PC-9 (cell line): ENCODE measurements at regions not wholly inside any gene's neighbourhood (a gene's known extent, or its start where the extent isn't known, plus 50 kb on each side); places are given as distances from the start of the nearest gene placed in this dataset.

ENCODE experiments used
- BruUV-seq: library from RNA; stranded (reverse); fragments of 400-500 nt; replicated peaks from 2 replicates; lab custom pipeline; 2021; lab: Mats Ljungman, UMichigan
- CTCF ChIA-PET: fragments of 300-600 bp; sonication (Branson Sonifier 250); formaldehyde crosslinking; loops from one replicate; lab custom pipeline; 2022; ENCODE audit warnings: antibody characterized with exemption; lab: Charles Lee
- POLR2A ChIA-PET: fragments of 300-600 bp; sonication (Branson Sonifier 250); formaldehyde crosslinking; loops from one replicate; lab custom pipeline; 2022; ENCODE audit warnings: antibody characterized with exemption; ENCODE audit not compliant: unreplicated experiment; lab: Charles Lee
- DNase-seq, 2 experiments: peaks; one replicate each; pipeline versions ENCODE4 v3.0.0 to v3.0.0-alpha.2; 2015 to 2022; ENCODE audit warnings: mixed read lengths in 1 of 2
- H2AFZ ChIP-seq: fragments of 200-600 bp; sonication (generic); 2 replicates; pipeline ENCODE4 v1.8.1; 2017; ENCODE audit warnings: antibody characterized with exemption
- H3F3A ChIP-seq: fragments of 200-600 bp; sonication (generic); 2 replicates; pipeline ENCODE4 v1.8.1; 2017; ENCODE audit warnings: antibody characterized with exemption, mild to moderate bottlenecking, low read depth; ENCODE audit not compliant: insufficient read depth
- H3K27ac ChIP-seq: fragments of 200-600 bp; sonication (generic); 2 replicates; pipeline ENCODE4 v1.6.1; 2016; ENCODE audit warnings: mixed run types
- H3K27me3 ChIP-seq: fragments of 200-600 bp; sonication (generic); 2 replicates; pipeline ENCODE4 v1.6.1; 2016; ENCODE audit warnings: low read depth, mixed run types; ENCODE audit not compliant: insufficient read depth
- H3K36me3 ChIP-seq: fragments of 200-600 bp; sonication (generic); 2 replicates; pipeline ENCODE4 v1.6.1; 2016; ENCODE audit warnings: low read depth, mixed run types
- H3K4me1 ChIP-seq: fragments of 200-600 bp; sonication (generic); replicated peaks from 2 replicates; pipeline ENCODE4 v1.6.1; 2016; ENCODE audit warnings: mixed run types; ENCODE audit not compliant: insufficient read depth
- H3K4me2 ChIP-seq: fragments of 200-600 bp; sonication (generic); 2 replicates; pipeline ENCODE4 v1.6.1; 2017; ENCODE audit warnings: mixed run types
- H3K4me3 ChIP-seq: fragments of 200-600 bp; sonication (generic); 2 replicates; pipeline ENCODE4 v1.6.1; 2016; ENCODE audit warnings: mixed run types
- H3K79me2 ChIP-seq: fragments of 200-600 bp; sonication (generic); 2 replicates; pipeline ENCODE4 v1.6.1; 2017; ENCODE audit warnings: low read depth, mixed run types
- H3K9me2 ChIP-seq: fragments of 200-600 bp; sonication (generic); 2 replicates; pipeline ENCODE4 v1.8.1; 2017; ENCODE audit warnings: mild to moderate bottlenecking; ENCODE audit not compliant: insufficient read depth
- H3K9me3 ChIP-seq: fragments of 200-600 bp; sonication (generic); 2 replicates; pipeline ENCODE4 v1.8.1; 2016; ENCODE audit warnings: low read depth; ENCODE audit not compliant: insufficient read depth
- H4K20me1 ChIP-seq: fragments of 200-600 bp; sonication (generic); 2 replicates; pipeline ENCODE4 v1.8.1; 2017; ENCODE audit not compliant: insufficient read depth
- EZH2 ChIP-seq: fragments of 200-600 bp; sonication (generic); IDR thresholded peaks from 2 replicates; pipeline ENCODE4 v1.8.0; 2017; ENCODE audit warnings: antibody characterized with exemption, low read depth
- intact Hi-C: fragments of 100-400 bp; cut with micrococcal nuclease; formaldehyde crosslinking; loops from one replicate; pipeline ENCODE4 v1.10.0; 2022; ENCODE audit not compliant: unreplicated experiment
- TF ChIP-seq, protein P1 (sequence below): fragments of 200-600 bp; sonication (generic); conservative IDR thresholded peaks from 2 replicates; pipeline ENCODE4 v1.6.1; 2017; ENCODE audit warnings: mixed run types, antibody characterized with exemption, mild to moderate bottlenecking, moderate library complexity

GRCh38 chr16:66097751-66098150 is 268.7 kb upstream of the CDH5 start:
- Histone ChIP-seq H3F3A (no peaks in the 10 kb centered on the region), H3K79me2 (no peaks in the 10 kb centered on the region), H3K9me2 (peaks cover 3% of the 10 kb centered on the region; the same call in 1 of the 2 replicates), H3K36me3 (no peaks in the 10 kb centered on the region), H3K27me3 (peaks cover 20% of the 10 kb centered on the region), H3K9me3 (no peaks in the 10 kb centered on the region), H3K4me3 (no peak overlapping the region), H3K4me2 (no peak overlapping the region), H4K20me1 (no peaks in the 10 kb centered on the region), H2AFZ (no peak overlapping the region), H3K27ac (no peak overlapping the region), H3K4me1 (no peaks in the 10 kb centered on the region)
- no peak for DNase-seq
- intact Hi-C loops = no loop called here
- CTCF ChIA-PET = no interaction called here
- POLR2A ChIA-PET = no interaction called here
- no TSS peak for BruUV-seq
- TF ChIP-seq, protein P1, sequence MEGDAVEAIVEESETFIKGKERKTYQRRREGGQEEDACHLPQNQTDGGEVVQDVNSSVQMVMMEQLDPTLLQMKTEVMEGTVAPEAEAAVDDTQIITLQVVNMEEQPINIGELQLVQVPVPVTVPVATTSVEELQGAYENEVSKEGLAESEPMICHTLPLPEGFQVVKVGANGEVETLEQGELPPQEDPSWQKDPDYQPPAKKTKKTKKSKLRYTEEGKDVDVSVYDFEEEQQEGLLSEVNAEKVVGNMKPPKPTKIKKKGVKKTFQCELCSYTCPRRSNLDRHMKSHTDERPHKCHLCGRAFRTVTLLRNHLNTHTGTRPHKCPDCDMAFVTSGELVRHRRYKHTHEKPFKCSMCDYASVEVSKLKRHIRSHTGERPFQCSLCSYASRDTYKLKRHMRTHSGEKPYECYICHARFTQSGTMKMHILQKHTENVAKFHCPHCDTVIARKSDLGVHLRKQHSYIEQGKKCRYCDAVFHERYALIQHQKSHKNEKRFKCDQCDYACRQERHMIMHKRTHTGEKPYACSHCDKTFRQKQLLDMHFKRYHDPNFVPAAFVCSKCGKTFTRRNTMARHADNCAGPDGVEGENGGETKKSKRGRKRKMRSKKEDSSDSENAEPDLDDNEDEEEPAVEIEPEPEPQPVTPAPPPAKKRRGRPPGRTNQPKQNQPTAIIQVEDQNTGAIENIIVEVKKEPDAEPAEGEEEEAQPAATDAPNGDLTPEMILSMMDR = no peak
- no peak for TF ChIP-seq EZH2

DNA sequence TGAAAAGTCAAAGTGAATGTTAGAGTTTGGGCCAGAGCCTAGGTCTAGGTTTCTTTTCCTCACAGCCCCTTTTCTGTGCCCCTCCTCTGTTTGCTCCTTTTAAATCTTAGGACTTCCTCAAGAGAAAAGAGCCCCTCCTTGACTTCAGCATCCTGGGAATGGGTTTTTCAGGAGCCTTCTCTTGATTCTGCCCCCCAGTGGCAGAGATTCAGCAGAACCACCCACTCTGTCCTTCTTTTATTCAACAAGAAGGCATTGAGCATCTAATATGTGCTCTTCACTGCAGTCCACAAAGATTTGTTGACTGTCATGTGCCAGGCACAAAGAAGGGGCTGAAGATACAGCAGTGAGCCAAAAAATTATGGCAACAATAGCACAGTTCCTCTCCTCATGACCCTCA is 270.8 kb upstream of the CDH5 start:
- Histone ChIP-seq H3K36me3 (no peaks in the 10 kb centered on the region), H4K20me1 (no peaks in the 10 kb centered on the region), H3K4me3 (no peak overlapping the region), H3K79me2 (no peaks in the 10 kb centered on the region), H3K9me2 (peaks cover 3% of the 10 kb centered on the region; the same call in 1 of the 2 replicates), H3K27ac (no peak overlapping the region), H3K27me3 (peaks cover 26% of the 10 kb centered on the region), H3F3A (no peaks in the 10 kb centered on the region), H3K9me3 (no peaks in the 10 kb centered on the region), H3K4me2 (no peak overlapping the region), H3K4me1 (no peaks in the 10 kb centered on the region), H2AFZ (no peak overlapping the region)
- no TSS peak for BruUV-seq
- POLR2A ChIA-PET = no interaction called here
- intact Hi-C loops = no loop called here
- no peak for TF ChIP-seq EZH2
- TF ChIP-seq, protein P1 = no peak
- no peak for DNase-seq
- CTCF ChIA-PET = no interaction called here

DNA sequence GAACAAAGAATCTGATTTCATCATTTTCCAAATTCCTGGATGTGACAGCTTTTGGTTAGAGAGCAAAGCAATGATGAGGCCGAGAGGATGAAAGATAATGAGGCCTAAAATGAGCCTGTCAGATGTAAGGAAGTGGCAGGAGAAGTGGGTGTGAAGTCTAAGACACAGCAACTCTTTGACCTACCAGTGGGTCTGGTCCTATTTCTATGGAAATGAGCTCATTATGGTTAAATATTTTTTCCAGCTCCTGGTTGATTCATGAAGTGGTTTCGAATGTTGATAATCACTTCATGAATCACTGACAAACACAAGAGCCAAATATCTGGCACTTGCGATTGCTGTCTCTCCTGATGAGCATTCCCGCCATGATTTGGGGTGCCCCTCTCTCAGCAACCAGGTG is 273.3 kb upstream of the CDH5 start:
- BruUV-seq = no TSS peak
- Histone ChIP-seq H3K4me2 (no peak overlapping the region), H3K9me3 (no peaks in the 10 kb centered on the region), H3K9me2 (peaks cover 3% of the 10 kb centered on the region; the same call in 1 of the 2 replicates), H3K4me3 (no peak overlapping the region), H3F3A (no peaks in the 10 kb centered on the region), H2AFZ (no peak overlapping the region), H4K20me1 (no peaks in the 10 kb centered on the region), H3K36me3 (no peaks in the 10 kb centered on the region), H3K79me2 (no peaks in the 10 kb centered on the region), H3K27me3 (peaks cover 27% of the 10 kb centered on the region; the same call in 1 of the 2 replicates), H3K27ac (no peak overlapping the region), H3K4me1 (no peaks in the 10 kb centered on the region)
- ChIA-PET POLR2A (no interaction called here), CTCF (interaction anchor here (0.5 kb wide), 1 partner anchor 34 kb away, joined by 3 read pairs; no protein-coding TSS in a partner anchor)
- no peak for DNase-seq
- intact Hi-C loops = no loop called here
- TF ChIP-seq EZH2 = no peak
- TF ChIP-seq, protein P1 = no peak
